Karpas-422 (cell line): ENCODE measurements at regions not wholly inside any gene's neighbourhood (a gene's known extent, or its start where the extent isn't known, plus 50 kb on each side); places are given as distances from the start of the nearest gene placed in this dataset.

Experiments used
- DNase-seq: peaks from one replicate; pipeline ENCODE4 v3.0.0-alpha.2; 2015
- H2AFZ ChIP-seq: fragments of 200-600 bp; sonication (generic); 2 replicates; pipeline ENCODE4 v1.6.1; 2014; ENCODE audit warnings: antibody characterized with exemption, low read length, mixed read lengths
- H3K27ac ChIP-seq: fragments of 200-600 bp; sonication (generic); 2 replicates; pipeline ENCODE4 v1.5.1; 2014; ENCODE audit warnings: mild to moderate bottlenecking, low read length, moderate library complexity
- H3K27me3 ChIP-seq: fragments of 200-600 bp; sonication (generic); 2 replicates; pipeline ENCODE4 v1.6.1; 2014; ENCODE audit warnings: low read length, mixed read lengths
- H3K36me3 ChIP-seq: fragments of 200-600 bp; sonication (generic); 2 replicates; pipeline ENCODE4 v1.6.1; 2014; ENCODE audit warnings: low read length, mixed read lengths; ENCODE audit not compliant: insufficient read depth
- H3K4me1 ChIP-seq: fragments of 200-600 bp; sonication (generic); 2 replicates; pipeline ENCODE4 v1.6.1; 2014; ENCODE audit warnings: mild to moderate bottlenecking, low read length, mixed read lengths
- H3K4me2 ChIP-seq: fragments of 200-600 bp; sonication (generic); 2 replicates; pipeline ENCODE4 v1.6.1; 2014; ENCODE audit warnings: low read length, low read depth, mild to moderate bottlenecking; ENCODE audit not compliant: poor library complexity, severe bottlenecking
- H3K4me3 ChIP-seq: fragments of 200-600 bp; sonication (generic); 2 replicates; pipeline ENCODE4 v1.5.1; 2014; ENCODE audit warnings: mild to moderate bottlenecking, antibody characterized with exemption, low read length, mixed read lengths
- H3K79me2 ChIP-seq: fragments of 200-600 bp; sonication (generic); 2 replicates; pipeline ENCODE4 v1.6.1; 2014; ENCODE audit warnings: mild to moderate bottlenecking, low read length, mixed read lengths
- H3K9ac ChIP-seq: fragments of 200-600 bp; sonication (generic); 2 replicates; pipeline ENCODE4 v1.6.0; 2014; ENCODE audit warnings: low read length
- H3K9me2 ChIP-seq: fragments of 200-600 bp; sonication (generic), shearing (Covaris generic); replicated peaks from 2 replicates; pipeline ENCODE4 v1.6.0; 2014; ENCODE audit warnings: mild to moderate bottlenecking, low read length, moderate library complexity; ENCODE audit not compliant: insufficient read depth
- H3K9me3 ChIP-seq: fragments of 300-700, 200-600 bp; sonication (generic); 2 replicates; pipeline ENCODE4 v1.6.1; 2014; ENCODE audit warnings: low read length, mixed read lengths
- H4K20me1 ChIP-seq: fragments of 200-600 bp; sonication (generic); 2 replicates; pipeline ENCODE4 v1.6.1; 2014; ENCODE audit warnings: mild to moderate bottlenecking, antibody characterized with exemption, low read length, low read depth; ENCODE audit not compliant: insufficient read depth

DNA sequence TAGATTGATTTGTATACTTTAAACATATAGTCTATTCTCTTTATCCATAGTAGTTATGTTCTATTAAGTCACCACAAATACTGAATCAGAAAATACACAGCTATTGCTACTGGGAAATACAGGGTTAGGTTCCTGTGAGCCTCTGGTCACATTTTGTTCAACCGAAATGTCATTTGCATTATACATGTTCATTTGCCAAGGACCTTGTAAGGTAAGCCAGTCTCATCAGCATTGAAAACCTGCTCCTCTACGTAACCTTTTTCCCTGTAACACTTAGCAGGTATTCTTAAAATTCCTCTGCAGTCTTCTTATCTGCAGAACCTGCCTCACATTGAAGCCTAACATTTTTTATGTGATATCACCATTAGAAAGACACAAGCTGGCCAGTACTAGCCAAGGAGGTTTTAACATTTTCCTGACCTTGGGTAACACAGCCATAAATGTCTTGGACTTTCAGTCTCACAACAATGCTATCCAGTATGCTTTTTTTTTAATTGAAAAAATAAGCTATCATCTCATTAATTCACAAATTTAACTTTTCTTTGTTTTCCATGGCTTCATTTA lies 765.7 kb upstream of the IGFBP7 start:
- no peaks in the 10 kb centered on the region for H3K79me2 ChIP-seq

DNA sequence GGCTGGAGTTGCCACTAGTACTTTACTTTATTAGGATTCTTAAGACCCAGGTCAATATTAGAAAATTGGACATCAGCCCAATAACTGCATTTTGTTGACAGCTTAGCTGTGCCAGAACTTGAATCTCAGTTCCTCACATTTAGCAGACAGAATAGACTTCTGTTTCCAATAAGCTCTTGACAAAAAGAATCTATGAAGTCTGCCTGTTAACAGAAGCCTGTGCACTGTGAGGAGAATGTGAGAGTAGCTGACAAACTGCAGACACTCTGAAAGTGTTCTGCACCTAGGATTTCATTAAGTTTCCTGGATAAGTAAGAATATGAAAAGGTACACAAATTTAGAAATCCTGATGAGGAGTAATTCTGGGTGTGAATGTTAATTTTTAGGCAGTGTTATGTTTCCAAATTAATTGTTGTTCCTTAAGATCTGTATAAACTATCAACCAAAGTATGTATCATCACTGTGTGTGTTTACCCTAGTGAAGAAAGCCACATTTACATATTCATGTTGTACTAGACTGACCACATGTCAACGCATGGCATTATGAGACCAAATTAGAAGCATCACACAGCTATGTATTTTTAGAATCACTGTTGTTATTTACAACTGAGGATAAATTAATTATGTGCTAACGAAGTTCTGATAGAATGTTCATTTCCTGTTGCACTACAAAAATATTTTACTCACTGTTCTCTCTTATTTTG lies 756.4 kb upstream of the IGFBP7 start:
- no peak overlapping the region for H3K4me3 ChIP-seq
- peaks cover 19% of the 10 kb centered on the region; the same call in 1 of the 2 replicates for H3K9me3 ChIP-seq
- no peaks in the 10 kb centered on the region for H4K20me1 ChIP-seq
- H3K27me3 ChIP-seq = no peaks in the 10 kb centered on the region
- no peak overlapping the region for H3K4me2 ChIP-seq
- H3K4me1 ChIP-seq = no peaks in the 10 kb centered on the region
- no peaks in the 10 kb centered on the region for H3K79me2 ChIP-seq
- H3K9ac ChIP-seq = no peak overlapping the region
- no peak overlapping the region for H3K27ac ChIP-seq
- no peak overlapping the region for H2AFZ ChIP-seq
- DNase-seq = no peak
- H3K36me3 ChIP-seq = no peaks in the 10 kb centered on the region
- H3K9me2 ChIP-seq = no peaks in the 10 kb centered on the region

More for the DNA sequence above, 765.7 kb upstream of the IGFBP7 start:
- no peaks in the 10 kb centered on the region for H3K36me3 ChIP-seq
- no peaks in the 10 kb centered on the region for H3K27me3 ChIP-seq
- no peak overlapping the region for H3K4me2 ChIP-seq
- no peaks in the 10 kb centered on the region for H3K4me1 ChIP-seq
- H3K9me2 ChIP-seq = no peaks in the 10 kb centered on the region
- H4K20me1 ChIP-seq = no peaks in the 10 kb centered on the region
- H3K9ac ChIP-seq = no peak overlapping the region
- DNase-seq = no peak
- H3K4me3 ChIP-seq = no peak overlapping the region
- peaks cover 21% of the 10 kb centered on the region for H3K9me3 ChIP-seq
- H2AFZ ChIP-seq = no peak overlapping the region
- no peak overlapping the region for H3K27ac ChIP-seq

- no peaks in the 10 kb centered on the region for H3K36me3 ChIP-seq
- H3K4me1 ChIP-seq = no peaks in the 10 kb centered on the region
- no peaks in the 10 kb centered on the region for H4K20me1 ChIP-seq
- H3K4me3 ChIP-seq = no peak overlapping the region
- H3K9ac ChIP-seq = no peak overlapping the region
- H3K79me2 ChIP-seq = no peaks in the 10 kb centered on the region
- no peak overlapping the region for H3K27ac ChIP-seq
- DNase-seq = no peak
- no peaks in the 10 kb centered on the region for H3K27me3 ChIP-seq
- H3K9me3 ChIP-seq = peaks cover 21% of the 10 kb centered on the region; the same call in 1 of the 2 replicates
- H3K4me2 ChIP-seq = no peak overlapping the region
- H2AFZ ChIP-seq = no peak overlapping the region
- no peaks in the 10 kb centered on the region for H3K9me2 ChIP-seq
Measured at GRCh38 chr4:57865264-57865663, 755.1 kb upstream of the IGFBP7 start.

DNA sequence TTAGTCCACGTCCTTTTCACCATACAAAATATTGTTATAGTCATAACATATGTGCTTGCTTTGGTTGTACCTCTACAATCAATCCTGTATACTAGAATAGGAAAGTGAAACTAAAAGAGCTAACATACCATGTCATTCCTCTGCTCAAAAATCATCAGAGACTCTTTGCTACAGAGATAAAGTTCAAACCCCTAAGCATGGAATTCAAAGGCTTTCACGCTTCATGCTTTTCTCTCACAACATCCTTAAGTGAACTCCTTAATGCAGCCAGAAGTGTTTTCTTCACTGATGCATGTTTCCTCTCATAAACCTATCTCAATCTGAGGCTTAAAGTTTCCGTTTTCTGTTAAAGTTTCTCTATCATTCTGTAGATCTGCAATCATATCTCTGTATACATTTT lies 744.6 kb upstream of the IGFBP7 start:
- peaks cover 27% of the 10 kb centered on the region for H3K9me3 ChIP-seq
- DNase-seq = no peak
- no peaks in the 10 kb centered on the region for H3K27me3 ChIP-seq
- no peak overlapping the region for H3K9ac ChIP-seq
- H4K20me1 ChIP-seq = no peaks in the 10 kb centered on the region
- H2AFZ ChIP-seq = no peak overlapping the region
- H3K27ac ChIP-seq = no peak overlapping the region
- no peaks in the 10 kb centered on the region for H3K4me1 ChIP-seq
- no peaks in the 10 kb centered on the region for H3K36me3 ChIP-seq
- no peaks in the 10 kb centered on the region for H3K9me2 ChIP-seq
- H3K4me2 ChIP-seq = no peak overlapping the region
- no peaks in the 10 kb centered on the region for H3K79me2 ChIP-seq
- H3K4me3 ChIP-seq = no peak overlapping the region

DNA sequence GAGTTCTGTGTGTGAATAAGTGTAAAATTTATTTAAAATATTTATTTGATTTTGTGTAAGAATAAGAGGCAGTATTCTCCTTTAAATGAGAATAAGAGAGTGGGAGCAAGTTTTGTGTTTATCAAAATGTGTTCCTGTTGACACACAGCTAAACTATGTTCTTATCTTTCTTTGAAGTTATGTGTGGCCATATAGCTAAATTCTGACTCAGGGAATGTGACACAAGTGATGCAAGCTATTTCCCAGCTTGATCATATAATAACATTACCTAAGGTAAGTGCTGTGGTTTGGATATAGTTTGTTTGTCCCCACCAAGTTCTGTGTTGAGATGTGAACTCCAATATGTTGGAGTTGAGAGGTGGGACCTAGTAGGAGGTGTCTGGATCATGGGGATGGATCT lies 740.0 kb upstream of the IGFBP7 start:
- Histone ChIP-seq H4K20me1 (no peaks in the 10 kb centered on the region), H3K36me3 (no peaks in the 10 kb centered on the region), H3K9ac (no peak overlapping the region), H3K4me1 (no peaks in the 10 kb centered on the region), H3K79me2 (no peaks in the 10 kb centered on the region), H3K4me2 (no peak overlapping the region), H2AFZ (no peak overlapping the region), H3K4me3 (no peak overlapping the region), H3K9me2 (no peaks in the 10 kb centered on the region), H3K27ac (no peak overlapping the region), H3K27me3 (no peaks in the 10 kb centered on the region), H3K9me3 (peaks cover 31% of the 10 kb centered on the region)
- no peak for DNase-seq

DNA sequence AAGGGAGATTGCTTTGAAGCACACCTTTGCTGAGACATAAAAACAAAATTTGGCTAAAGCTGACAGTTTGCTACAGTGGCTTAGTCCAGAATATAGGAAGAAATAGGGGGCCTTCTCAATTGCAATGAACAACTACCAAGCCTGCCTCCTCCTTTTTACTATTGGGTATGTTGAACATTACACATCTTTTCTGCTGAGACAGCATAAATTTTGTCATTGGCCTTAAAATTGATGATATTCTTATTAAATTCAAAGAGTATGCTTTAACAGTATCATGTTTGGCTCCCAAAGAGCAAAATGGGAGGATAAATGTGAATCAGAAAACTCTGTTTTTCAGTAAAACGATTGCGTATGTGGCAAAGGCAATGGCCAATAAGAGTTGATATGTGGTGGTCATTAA lies 721.9 kb upstream of the IGFBP7 start:
- H3K79me2 ChIP-seq = no peaks in the 10 kb centered on the region
- H2AFZ ChIP-seq = no peak overlapping the region
- peaks cover 31% of the 10 kb centered on the region for H3K9me3 ChIP-seq
- H3K4me3 ChIP-seq = no peak overlapping the region
- no peak for DNase-seq
- no peaks in the 10 kb centered on the region for H3K27me3 ChIP-seq
- no peaks in the 10 kb centered on the region for H3K4me1 ChIP-seq
- no peak overlapping the region for H3K4me2 ChIP-seq
- H4K20me1 ChIP-seq = no peaks in the 10 kb centered on the region
- no peaks in the 10 kb centered on the region for H3K9me2 ChIP-seq
- H3K9ac ChIP-seq = no peak overlapping the region
- H3K36me3 ChIP-seq = no peaks in the 10 kb centered on the region
- no peak overlapping the region for H3K27ac ChIP-seq

GRCh38 chr4:57789666-57790065 lies 679.5 kb upstream of the IGFBP7 start:
- H3K9ac ChIP-seq = no peak overlapping the region
- H3K4me2 ChIP-seq = no peak overlapping the region
- H3K27me3 ChIP-seq = no peaks in the 10 kb centered on the region
- H3K9me3 ChIP-seq = peaks cover 28% of the 10 kb centered on the region
- H3K79me2 ChIP-seq = no peaks in the 10 kb centered on the region
- no peaks in the 10 kb centered on the region for H3K9me2 ChIP-seq
- no peaks in the 10 kb centered on the region for H3K4me1 ChIP-seq
- H3K36me3 ChIP-seq = no peaks in the 10 kb centered on the region
- no peak overlapping the region for H2AFZ ChIP-seq
- no peak overlapping the region for H3K4me3 ChIP-seq
- no peaks in the 10 kb centered on the region for H4K20me1 ChIP-seq
- DNase-seq = no peak
- no peak overlapping the region for H3K27ac ChIP-seq

DNA sequence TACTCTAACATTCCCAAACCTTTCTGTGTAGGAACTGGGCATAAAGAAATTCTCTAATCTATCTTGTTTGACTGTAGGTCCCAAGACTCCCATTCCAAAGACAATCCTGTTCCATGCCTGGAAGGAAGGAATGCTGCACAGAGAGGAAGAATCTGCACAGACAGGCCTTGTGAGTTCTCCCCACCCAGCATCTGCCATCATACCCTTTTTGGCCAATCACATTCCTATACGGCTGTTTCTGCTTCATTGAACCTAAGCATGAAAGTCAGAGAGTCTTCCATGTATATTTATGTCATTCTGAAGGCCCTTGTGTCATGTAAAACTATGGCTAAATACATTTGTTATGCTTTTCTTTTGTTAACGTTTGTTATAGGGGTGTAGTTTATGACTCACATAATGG lies 667.7 kb upstream of the IGFBP7 start:
- H3K4me2 ChIP-seq = no peak overlapping the region
- no peak overlapping the region for H3K4me3 ChIP-seq
- H3K9me3 ChIP-seq = 0 out of 2 replicates have a peak, but pooled peaks cover 2% of the 10 kb centered on the region
- H2AFZ ChIP-seq = no peak overlapping the region
- H3K4me1 ChIP-seq = no peaks in the 10 kb centered on the region
- no peak for DNase-seq
- H3K27ac ChIP-seq = no peak overlapping the region
- no peak overlapping the region for H3K9ac ChIP-seq
- no peaks in the 10 kb centered on the region for H3K36me3 ChIP-seq
- no peaks in the 10 kb centered on the region for H3K9me2 ChIP-seq
- H3K79me2 ChIP-seq = no peaks in the 10 kb centered on the region
- H3K27me3 ChIP-seq = no peaks in the 10 kb centered on the region
- no peaks in the 10 kb centered on the region for H4K20me1 ChIP-seq
